Caki2 (cell line): ENCODE measurements at regions not wholly inside any gene's neighbourhood (a gene's known extent, or its start where the extent isn't known, plus 50 kb on each side); places are given as distances from the start of the nearest gene placed in this dataset.

ENCODE experiments used
- DNase-seq: peaks from one replicate; pipeline ENCODE4 v3.0.0-alpha.2; 2015; ENCODE audit warnings: low read depth
- in situ Hi-C: cut with HindIII; loops from 2 replicates; pipeline ENCODE4 v1.10.0; 2016; ENCODE audit warnings: low sequenced_read_pairs, low pct_unique_long_range_greater_than_20kb, mixed read lengths

DNA sequence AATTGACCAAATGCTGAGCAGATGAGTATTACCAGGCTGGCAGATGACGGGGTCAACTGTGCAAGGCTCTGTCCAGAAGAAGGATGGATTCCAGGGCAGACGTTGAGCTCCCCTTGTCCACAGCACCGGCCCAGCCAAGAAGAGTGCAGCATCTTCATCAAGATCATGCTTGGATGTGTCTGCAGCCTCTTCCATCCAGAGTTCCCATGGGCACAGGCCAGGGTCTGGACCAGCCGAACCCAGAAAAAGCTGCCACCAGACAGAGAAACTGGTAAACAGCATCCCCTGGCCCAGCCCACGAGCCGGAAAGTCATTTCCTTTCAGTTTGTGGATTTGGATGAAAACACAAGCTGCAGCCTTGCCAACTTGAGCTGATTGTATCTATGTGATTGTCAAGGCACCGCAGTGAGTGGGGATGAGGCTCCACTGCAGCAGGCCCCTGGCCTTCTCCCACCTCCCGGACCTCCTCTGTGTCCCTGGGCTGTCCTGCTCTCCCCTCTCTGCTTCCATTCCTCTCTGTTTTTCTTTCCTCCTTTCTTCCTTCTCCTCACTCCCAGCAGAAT lies 321.8 kb downstream of the TCERG1L start:
- in situ Hi-C loops = no loop called here
- no peak for DNase-seq

GRCh38 chr10:130990486-130990885 lies 321.0 kb downstream of the TCERG1L start:
- DNase-seq = no peak
- in situ Hi-C loops = no loop called here

GRCh38 chr10:130992802-130993523 lies 318.6 kb downstream of the TCERG1L start:
- in situ Hi-C loops = no loop called here

DNA sequence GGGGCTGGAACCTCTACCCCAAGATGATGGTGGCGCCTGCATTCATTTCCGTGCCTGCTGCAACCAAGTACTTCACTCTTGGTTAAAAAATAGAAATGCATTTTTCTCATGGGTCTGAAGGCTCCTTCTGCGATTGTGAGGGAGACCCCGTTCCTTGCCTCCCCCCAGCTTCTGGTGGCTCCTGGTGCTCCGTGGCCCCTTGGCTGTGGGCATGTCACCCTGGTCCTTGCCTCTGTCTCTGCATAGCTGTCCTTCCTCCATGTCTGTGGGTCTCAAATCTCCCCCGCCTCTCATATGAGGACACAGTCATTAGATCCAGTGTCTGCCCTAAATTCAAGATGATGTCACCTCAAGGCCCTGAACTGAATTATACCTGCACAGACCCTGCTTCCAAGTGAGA lies 317.9 kb downstream of the TCERG1L start:
- in situ Hi-C loops = no loop called here
- DNase-seq = no peak

More at GRCh38 chr10:130992802-130993523, 318.6 kb downstream of the TCERG1L start:
- no peak for DNase-seq

DNA sequence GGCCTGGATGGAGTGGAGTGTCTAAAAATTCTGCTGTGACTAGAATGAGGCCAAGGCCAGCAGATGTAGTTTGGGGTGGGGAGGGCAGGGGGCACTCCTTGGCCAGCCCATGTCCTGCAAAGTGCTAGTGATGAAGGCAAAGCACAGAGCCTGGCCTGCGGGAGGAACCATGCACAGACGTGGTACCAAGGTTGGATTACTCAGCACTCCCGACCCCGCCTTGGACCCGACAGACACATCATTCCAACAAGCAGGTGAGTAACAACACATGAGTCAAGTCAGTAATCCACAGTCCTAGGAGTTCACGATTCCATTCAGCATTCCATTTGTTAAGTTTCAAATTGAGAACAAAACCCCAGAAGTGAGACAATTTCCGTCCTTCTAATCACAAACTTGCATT lies 317.3 kb downstream of the TCERG1L start:
- in situ Hi-C loops = no loop called here

GRCh38 chr10:130994845-130995244 lies 316.7 kb downstream of the TCERG1L start:
- in situ Hi-C loops = no loop called here
- DNase-seq = no peak

More for the DNA sequence above, 317.3 kb downstream of the TCERG1L start:
- DNase-seq = no peak

- no peak for DNase-seq
- in situ Hi-C loops = no loop called here
These were observed 314.1 kb downstream of the TCERG1L start for GRCh38 chr10:130997267-130998045.

DNA sequence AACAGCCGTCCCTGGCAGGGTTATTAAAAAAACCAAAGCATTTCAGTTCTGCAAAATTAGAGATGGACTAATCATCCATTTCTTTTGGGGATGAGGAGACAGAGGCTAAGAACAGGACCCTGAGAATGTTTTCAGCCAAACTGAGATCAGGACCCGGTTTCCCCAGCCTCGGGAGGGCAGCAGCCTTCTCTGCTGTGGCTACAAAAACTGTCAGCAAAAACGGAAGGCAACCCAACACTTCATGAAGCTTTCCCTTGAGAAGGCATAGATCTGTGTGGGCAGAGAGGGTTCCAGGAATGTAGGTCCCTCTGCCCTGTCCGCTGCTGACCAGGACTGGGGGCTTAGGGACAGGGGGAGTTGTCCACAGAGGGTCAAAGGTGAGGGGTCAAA lies 313.5 kb downstream of the TCERG1L start:
- in situ Hi-C loops = no loop called here
- no peak for DNase-seq

GRCh38 chr10:130998642-130999041 lies 312.9 kb downstream of the TCERG1L start:
- in situ Hi-C loops = no loop called here

GRCh38 chr10:130999376-131000202 lies 311.9 kb downstream of the TCERG1L start:
- DNase-seq = no peak
- in situ Hi-C loops = no loop called here

More at GRCh38 chr10:130998642-130999041, 312.9 kb downstream of the TCERG1L start:
- DNase-seq = no peak

DNA sequence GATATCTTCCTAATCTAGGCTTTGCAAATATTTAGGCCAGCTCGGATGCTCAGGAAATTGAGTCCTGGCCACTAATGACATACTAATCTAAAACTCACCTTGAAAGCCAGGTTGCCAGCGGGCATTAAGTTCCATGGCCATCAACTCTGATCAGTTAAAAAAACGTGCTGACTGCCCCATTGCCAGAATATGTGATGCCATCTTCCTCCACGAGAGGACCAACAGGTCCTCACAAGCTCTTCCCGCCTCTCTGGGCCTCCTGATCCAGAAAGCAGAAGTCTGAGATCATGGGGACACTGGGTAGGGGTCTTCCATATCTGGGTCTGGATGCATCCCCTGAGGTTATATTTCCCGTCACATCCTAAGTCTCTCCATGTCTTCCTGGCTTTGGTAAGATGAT lies 311.3 kb downstream of the TCERG1L start:
- in situ Hi-C loops = no loop called here
- no peak for DNase-seq

DNA sequence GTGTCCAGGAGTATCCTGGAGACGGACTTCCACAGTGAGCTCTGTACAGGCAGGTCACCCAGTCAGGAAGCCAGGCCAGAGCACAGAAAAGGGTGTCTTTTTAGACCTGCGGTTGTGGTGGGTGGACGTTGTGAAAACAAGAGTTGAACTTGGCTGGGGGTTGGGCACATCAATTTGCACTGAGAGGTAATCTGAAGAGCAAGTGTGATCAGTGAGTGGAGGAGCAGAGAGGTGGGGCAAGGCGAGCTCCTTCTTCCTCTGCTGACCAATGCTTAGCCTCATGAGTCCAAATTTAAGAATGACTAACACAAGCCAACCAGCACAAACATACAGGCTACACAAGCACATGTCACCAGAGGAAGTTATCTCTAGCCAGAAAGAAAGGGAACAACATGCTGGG lies 310.8 kb downstream of the TCERG1L start:
- DNase-seq = no peak
- in situ Hi-C loops = no loop called here

DNA sequence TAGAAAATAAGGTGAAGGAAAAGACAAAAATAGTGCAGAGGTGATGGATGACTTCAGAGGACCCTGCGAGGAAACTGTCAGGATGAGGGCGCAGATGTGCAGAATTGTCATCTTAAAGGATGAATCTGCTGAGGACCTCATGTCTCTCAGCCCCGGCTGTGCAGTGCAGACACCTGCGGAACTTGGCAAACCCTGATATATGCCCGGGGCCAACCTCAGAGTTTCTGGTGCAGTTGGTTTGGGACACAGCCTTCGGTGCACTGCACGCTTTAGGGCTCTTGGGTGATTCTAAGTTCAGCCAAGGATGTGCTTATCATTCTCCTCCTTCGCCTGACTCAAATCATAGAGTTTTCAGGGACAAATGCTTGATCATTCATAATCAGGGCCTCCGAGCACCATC lies 310.1 kb downstream of the TCERG1L start:
- in situ Hi-C loops = no loop called here
- no peak for DNase-seq

- DNase-seq = no peak
- in situ Hi-C loops = no loop called here
These were observed 309.3 kb downstream of the TCERG1L start for GRCh38 chr10:131002031-131002861.

DNA sequence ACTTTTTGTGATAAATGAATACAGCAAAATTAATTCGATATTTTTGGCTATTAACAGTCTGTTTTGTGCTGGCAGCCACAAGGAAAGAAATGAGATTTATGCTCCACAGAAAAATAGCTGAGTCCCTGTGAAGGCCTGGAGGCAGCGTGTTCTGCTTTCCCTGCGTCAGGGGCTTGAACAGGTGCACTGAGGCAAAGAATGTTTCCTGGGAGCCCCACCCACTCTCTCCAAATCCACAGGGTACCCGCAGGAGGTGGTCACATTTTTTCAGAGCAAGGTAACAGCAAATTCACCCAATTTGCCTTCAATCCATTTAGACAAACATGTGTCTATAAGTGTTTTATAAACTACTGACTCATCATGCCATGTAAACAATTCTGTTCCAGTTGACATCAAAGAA lies 308.1 kb downstream of the TCERG1L start:
- DNase-seq = no peak
- in situ Hi-C loops = no loop called here

DNA sequence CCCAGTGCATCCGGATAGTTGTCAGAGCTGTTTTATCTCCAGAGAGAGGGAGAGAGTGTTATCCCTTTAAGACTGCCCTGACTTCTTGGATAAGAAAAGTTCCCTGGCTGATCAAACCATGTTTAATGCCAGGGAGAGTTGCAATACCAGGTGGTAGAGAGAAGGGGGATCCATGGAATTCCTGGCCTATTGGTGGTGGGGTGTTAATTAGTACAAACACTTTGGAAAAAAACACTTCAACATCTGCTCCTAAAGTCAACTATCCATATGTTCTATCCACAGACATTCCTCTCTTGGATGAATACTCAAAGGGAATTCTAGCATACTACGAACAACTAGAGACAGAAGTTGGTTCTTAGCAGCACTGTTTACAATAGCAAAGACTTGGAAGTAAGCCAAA lies 307.2 kb downstream of the TCERG1L start:
- in situ Hi-C loops = no loop called here
- no peak for DNase-seq

DNA sequence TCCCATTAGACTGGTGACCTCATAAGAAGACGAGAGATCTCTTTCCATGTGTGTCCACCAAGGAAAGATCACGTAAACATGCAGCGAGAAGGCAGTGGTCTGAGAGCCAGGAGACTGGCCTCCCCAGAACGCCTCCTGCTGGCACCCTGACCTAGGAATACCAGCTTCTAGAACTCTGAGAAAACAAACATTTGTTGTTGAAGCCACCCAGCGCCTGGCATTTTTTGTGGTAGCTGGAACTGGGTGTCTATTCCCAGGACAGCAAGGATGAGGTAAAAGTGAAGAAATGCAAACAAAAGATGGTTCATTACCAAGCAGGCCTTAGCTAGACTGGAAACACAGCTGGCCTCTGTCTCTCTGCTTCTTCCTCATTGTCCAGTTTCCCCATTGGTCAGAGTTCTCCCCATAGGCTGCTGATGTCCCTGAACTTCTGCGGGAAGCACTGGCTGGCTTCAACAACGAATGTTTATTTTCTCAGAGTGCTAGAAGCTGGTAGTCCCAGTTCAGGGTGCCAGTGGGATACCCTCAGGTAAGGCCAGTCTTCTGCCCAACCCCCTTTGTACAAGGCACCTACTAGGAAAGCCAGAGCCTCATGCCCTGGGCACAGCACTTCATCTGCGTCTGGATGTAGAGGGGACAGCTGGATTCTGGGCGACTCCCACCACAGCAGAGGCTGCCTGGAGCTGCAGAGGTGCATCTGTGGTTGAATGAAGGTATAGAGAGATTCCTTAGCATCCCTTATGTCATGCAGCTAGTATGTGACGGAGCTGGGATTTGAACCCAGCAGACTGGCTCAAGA lies 304.9 kb downstream of the TCERG1L start:
- in situ Hi-C loops = no loop called here
- DNase-seq = no peak
